PC-9 (cell line): ENCODE measurements at regions not wholly inside any gene's neighbourhood (a gene's known extent, or its start where the extent isn't known, plus 50 kb on each side); places are given as distances from the start of the nearest gene placed in this dataset.

Experiments
- BruUV-seq: library from RNA; stranded (reverse); fragments of 400-500 nt; replicated peaks from 2 replicates; lab custom pipeline; 2021; lab: Mats Ljungman, UMichigan
- CTCF ChIA-PET: fragments of 300-600 bp; sonication (Branson Sonifier 250); formaldehyde crosslinking; loops from one replicate; lab custom pipeline; 2022; ENCODE audit warnings: antibody characterized with exemption; lab: Charles Lee
- POLR2A ChIA-PET: fragments of 300-600 bp; sonication (Branson Sonifier 250); formaldehyde crosslinking; loops from one replicate; lab custom pipeline; 2022; ENCODE audit warnings: antibody characterized with exemption; ENCODE audit not compliant: unreplicated experiment; lab: Charles Lee
- DNase-seq, 2 experiments: peaks; one replicate each; pipeline versions ENCODE4 v3.0.0 to v3.0.0-alpha.2; 2015 to 2022; ENCODE audit warnings: mixed read lengths in 1 of 2
- H2AFZ ChIP-seq: fragments of 200-600 bp; sonication (generic); 2 replicates; pipeline ENCODE4 v1.8.1; 2017; ENCODE audit warnings: antibody characterized with exemption
- H3F3A ChIP-seq: fragments of 200-600 bp; sonication (generic); 2 replicates; pipeline ENCODE4 v1.8.1; 2017; ENCODE audit warnings: antibody characterized with exemption, mild to moderate bottlenecking, low read depth; ENCODE audit not compliant: insufficient read depth
- H3K27ac ChIP-seq: fragments of 200-600 bp; sonication (generic); 2 replicates; pipeline ENCODE4 v1.6.1; 2016; ENCODE audit warnings: mixed run types
- H3K27me3 ChIP-seq: fragments of 200-600 bp; sonication (generic); 2 replicates; pipeline ENCODE4 v1.6.1; 2016; ENCODE audit warnings: low read depth, mixed run types; ENCODE audit not compliant: insufficient read depth
- H3K36me3 ChIP-seq: fragments of 200-600 bp; sonication (generic); 2 replicates; pipeline ENCODE4 v1.6.1; 2016; ENCODE audit warnings: low read depth, mixed run types
- H3K4me1 ChIP-seq: fragments of 200-600 bp; sonication (generic); replicated peaks from 2 replicates; pipeline ENCODE4 v1.6.1; 2016; ENCODE audit warnings: mixed run types; ENCODE audit not compliant: insufficient read depth
- H3K4me2 ChIP-seq: fragments of 200-600 bp; sonication (generic); 2 replicates; pipeline ENCODE4 v1.6.1; 2017; ENCODE audit warnings: mixed run types
- H3K4me3 ChIP-seq: fragments of 200-600 bp; sonication (generic); 2 replicates; pipeline ENCODE4 v1.6.1; 2016; ENCODE audit warnings: mixed run types
- H3K79me2 ChIP-seq: fragments of 200-600 bp; sonication (generic); 2 replicates; pipeline ENCODE4 v1.6.1; 2017; ENCODE audit warnings: low read depth, mixed run types
- H3K9me2 ChIP-seq: fragments of 200-600 bp; sonication (generic); 2 replicates; pipeline ENCODE4 v1.8.1; 2017; ENCODE audit warnings: mild to moderate bottlenecking; ENCODE audit not compliant: insufficient read depth
- H3K9me3 ChIP-seq: fragments of 200-600 bp; sonication (generic); 2 replicates; pipeline ENCODE4 v1.8.1; 2016; ENCODE audit warnings: low read depth; ENCODE audit not compliant: insufficient read depth
- H4K20me1 ChIP-seq: fragments of 200-600 bp; sonication (generic); 2 replicates; pipeline ENCODE4 v1.8.1; 2017; ENCODE audit not compliant: insufficient read depth
- CTCF ChIP-seq: fragments of 200-600 bp; sonication (generic); conservative IDR thresholded peaks from 2 replicates; pipeline ENCODE4 v1.6.1; 2017; ENCODE audit warnings: mixed run types, antibody characterized with exemption, mild to moderate bottlenecking, moderate library complexity
- EZH2 ChIP-seq: fragments of 200-600 bp; sonication (generic); IDR thresholded peaks from 2 replicates; pipeline ENCODE4 v1.8.0; 2017; ENCODE audit warnings: antibody characterized with exemption, low read depth
- intact Hi-C: fragments of 100-400 bp; cut with micrococcal nuclease; formaldehyde crosslinking; loops from one replicate; pipeline ENCODE4 v1.10.0; 2022; ENCODE audit not compliant: unreplicated experiment

- no peak overlapping the region for H3K4me2 ChIP-seq
- H3K27me3 ChIP-seq = no peaks in the 10 kb centered on the region
- ChIA-PET POLR2A (no interaction called here), CTCF (no interaction called here)
- no peaks in the 10 kb centered on the region for H3K9me3 ChIP-seq
- H2AFZ ChIP-seq = no peak overlapping the region
- DNase-seq = no peak
- H3F3A ChIP-seq = no peaks in the 10 kb centered on the region
- no peaks in the 10 kb centered on the region for H3K9me2 ChIP-seq
- no peaks in the 10 kb centered on the region for H3K36me3 ChIP-seq
- TF ChIP-seq CTCF = no peak
- no peak for TF ChIP-seq EZH2
- intact Hi-C loops = no loop called here
- H3K27ac ChIP-seq = no peak overlapping the region
- no peaks in the 10 kb centered on the region for H3K4me1 ChIP-seq
- no peaks in the 10 kb centered on the region for H4K20me1 ChIP-seq
- no peak overlapping the region for H3K4me3 ChIP-seq
- no peaks in the 10 kb centered on the region for H3K79me2 ChIP-seq
- BruUV-seq = no TSS peak
These were observed 76.2 kb upstream of the PAQR3 start for GRCh38 chr4:79015411-79015810.

GRCh38 chr4:79014230-79014629 lies 75.0 kb upstream of the PAQR3 start:
- POLR2A ChIA-PET = no interaction called here

GRCh38 chr4:79013756-79014155 lies 74.5 kb upstream of the PAQR3 start:
- no peaks in the 10 kb centered on the region for H3K79me2 ChIP-seq
- H4K20me1 ChIP-seq = no peaks in the 10 kb centered on the region
- H3K4me2 ChIP-seq = no peak overlapping the region
- no peaks in the 10 kb centered on the region for H3K9me3 ChIP-seq
- no peaks in the 10 kb centered on the region for H3K4me1 ChIP-seq
- no peak overlapping the region for H3K4me3 ChIP-seq
- no peak overlapping the region for H2AFZ ChIP-seq
- CTCF ChIA-PET = no interaction called here
- H3K36me3 ChIP-seq = no peaks in the 10 kb centered on the region
- DNase-seq = no peak
- POLR2A ChIA-PET = no interaction called here
- no peak overlapping the region for H3K27ac ChIP-seq
- no peaks in the 10 kb centered on the region for H3K27me3 ChIP-seq
- intact Hi-C loops = no loop called here
- TF ChIP-seq EZH2 (no peak), CTCF (no peak)
- H3F3A ChIP-seq = no peaks in the 10 kb centered on the region
- BruUV-seq = no TSS peak
- H3K9me2 ChIP-seq = no peaks in the 10 kb centered on the region

More at GRCh38 chr4:79014230-79014629, 75.0 kb upstream of the PAQR3 start:
- DNase-seq = no peak
- Histone ChIP-seq H3K27me3 (no peaks in the 10 kb centered on the region), H3K4me1 (no peaks in the 10 kb centered on the region), H4K20me1 (no peaks in the 10 kb centered on the region), H3K4me2 (no peak overlapping the region), H3K27ac (no peak overlapping the region), H3K4me3 (no peak overlapping the region), H3K36me3 (no peaks in the 10 kb centered on the region), H2AFZ (no peak overlapping the region), H3K79me2 (no peaks in the 10 kb centered on the region), H3K9me2 (no peaks in the 10 kb centered on the region), H3K9me3 (no peaks in the 10 kb centered on the region), H3F3A (no peaks in the 10 kb centered on the region)
- no TSS peak for BruUV-seq
- CTCF ChIA-PET = no interaction called here
- no peak for TF ChIP-seq EZH2
- TF ChIP-seq CTCF = no peak
- intact Hi-C loops = no loop called here
